ENCODE measurements at regions not wholly inside any gene's neighbourhood (a gene's known extent, or its start where the extent isn't known, plus 50 kb on each side); places are given as distances from the start of the nearest gene placed in this dataset.

DNA sequence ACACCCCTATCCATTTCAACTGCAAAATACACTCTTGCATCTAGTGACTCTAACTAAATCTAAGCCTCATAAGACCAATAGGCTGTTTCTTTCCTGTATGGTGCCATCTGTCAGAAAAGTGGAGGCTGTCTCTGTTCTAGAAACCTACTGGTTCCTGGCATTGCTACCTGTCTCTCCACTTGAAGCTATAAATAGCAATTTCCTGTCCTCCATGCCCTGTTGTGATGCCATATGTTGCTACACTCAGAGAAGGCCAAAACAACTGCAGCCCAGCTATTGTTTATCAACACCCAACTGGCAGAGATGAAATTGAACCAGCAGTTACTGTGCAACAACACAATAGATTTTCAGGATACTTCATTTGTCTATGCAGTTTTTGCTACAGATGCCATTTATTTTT is 1355.1 kb upstream of the SLC39A10 start:
- TF ChIP-seq POLR2A (IDR thresholded peaks at IDR 0.05; ENCODE audit: control extremely low read depth in 1 of 2, low read depth in 2 of 2, low read length in 2 of 2) (no peak), EP300 (IDR thresholded peaks at IDR 0.05; ENCODE audit: borderline replicate concordance in 1 of 2, low read depth in 2 of 2, low read length in 2 of 2) (no peak), TBP (IDR thresholded peaks at IDR 0.05; ENCODE audit: low read depth, low read length) (no peak), POLR2AphosphoS5 (IDR thresholded peaks at IDR 0.05; ENCODE audit: low read depth, low read length) (no peak)
